GM19239 (cell line): ENCODE measurements at regions not wholly inside any gene's neighbourhood (a gene's known extent, or its start where the extent isn't known, plus 50 kb on each side); places are given as distances from the start of the nearest gene placed in this dataset.
A peak's percentile ranks its signal among the peaks of the same experiment; 100 is the strongest.
"Not testable (repeated sequence)": the region's sequence is repeated elsewhere in the genome, so short reads cannot be mapped to it uniquely, and the experiment has no call there.

Source experiments
- DNase-seq: peaks from one replicate; pipeline ENCODE4 v3.0.0; 2011; ENCODE audit warnings: low spot score; ENCODE audit not compliant: insufficient read length
- FAIRE-seq: peaks from 2 replicates; lab custom pipeline; 2011; peaks lifted over from hg19 to GRCh38; lab: Jason Lieb, UNC

- FAIRE-seq (no peak), DNase-seq (no peak)
Observed at GRCh38 chr3:18585004-18585968, 160.1 kb upstream of the SATB1 start.

GRCh38 chr3:18580268-18580667, 155.1 kb upstream of the SATB1 start:
- DNase-seq (no peak), FAIRE-seq (no peak)

- DNase-seq, result no peak
- no peak for FAIRE-seq
Observed at GRCh38 chr3:18579661-18580060, 154.5 kb upstream of the SATB1 start.

- FAIRE-seq, result no peak
Observed at GRCh38 chr3:18575573-18575972, 150.4 kb upstream of the SATB1 start.

GRCh38 chr3:18572809-18573208, 147.7 kb upstream of the SATB1 start:
- FAIRE-seq (no peak), DNase-seq (no peak)

More at GRCh38 chr3:18575573-18575972, 150.4 kb upstream of the SATB1 start:
- no peak for DNase-seq

GRCh38 chr3:18567293-18567692, 142.2 kb upstream of the SATB1 start:
- DNase-seq (no peak), FAIRE-seq (no peak)

- FAIRE-seq, result no peak
Observed at GRCh38 chr3:18562364-18563154, 137.4 kb upstream of the SATB1 start.

GRCh38 chr3:18559331-18559842, 134.2 kb upstream of the SATB1 start:
- FAIRE-seq (peak; percentile 66), DNase-seq (peak; percentile 4)

More at GRCh38 chr3:18562364-18563154, 137.4 kb upstream of the SATB1 start:
- DNase-seq, result no peak

- FAIRE-seq, result no peak
Observed at GRCh38 chr3:18558507-18558906, 133.4 kb upstream of the SATB1 start.

GRCh38 chr3:18557216-18557615, 132.1 kb upstream of the SATB1 start:
- DNase-seq (no peak), FAIRE-seq (no peak)

More at GRCh38 chr3:18558507-18558906, 133.4 kb upstream of the SATB1 start:
- DNase-seq, result no peak

- DNase-seq, result no peak
- FAIRE-seq, result no peak
Observed at GRCh38 chr3:18556503-18557135, 131.5 kb upstream of the SATB1 start.

- FAIRE-seq (no peak), DNase-seq (no peak)
Observed at GRCh38 chr3:18556001-18556408, 130.9 kb upstream of the SATB1 start.

- not testable (repeated sequence) for FAIRE-seq, DNase-seq
Observed at GRCh38 chr3:18552579-18553105, 127.5 kb upstream of the SATB1 start.

- DNase-seq (no peak), FAIRE-seq (no peak)
Observed at GRCh38 chr3:18546632-18547031, 121.5 kb upstream of the SATB1 start.

- DNase-seq (no peak), FAIRE-seq (no peak)
Observed at GRCh38 chr3:18544146-18544545, 119.0 kb upstream of the SATB1 start.

GRCh38 chr3:18538463-18539230, 113.5 kb upstream of the SATB1 start:
- DNase-seq (no peak), FAIRE-seq (no peak)

GRCh38 chr3:18533039-18533438, 107.9 kb upstream of the SATB1 start:
- no peak for DNase-seq
- no peak for FAIRE-seq

- FAIRE-seq (no peak), DNase-seq (no peak)
Observed at GRCh38 chr3:18531662-18532061, 106.5 kb upstream of the SATB1 start.

- FAIRE-seq, result no peak
- DNase-seq, result no peak
Observed at GRCh38 chr3:18529631-18530030, 104.5 kb upstream of the SATB1 start.
